H9 (cell line): ENCODE measurements at regions not wholly inside any gene's neighbourhood (a gene's known extent, or its start where the extent isn't known, plus 50 kb on each side); places are given as distances from the start of the nearest gene placed in this dataset.
"Not testable (repeated sequence)": the region's sequence is repeated elsewhere in the genome, so short reads cannot be mapped to it uniquely, and the experiment has no call there.

Source experiments
- DNase-seq: peaks from one replicate; pipeline ENCODE4 v3.0.0-alpha.2; 2017
- H2AFZ ChIP-seq: one replicate; pipeline ENCODE4 v1.6.1; 2013; ENCODE audit warnings: mild to moderate bottlenecking, low read length, control low read depth, moderate library complexity
- H2AK5ac ChIP-seq: 2 replicates; pipeline ENCODE4 v1.6.1; 2013; ENCODE audit warnings: low read length, control low read depth, mixed read lengths; ENCODE audit not compliant: insufficient read length
- H2BK120ac ChIP-seq: one replicate; pipeline ENCODE4 v1.6.1; 2013; ENCODE audit warnings: low read depth, mild to moderate bottlenecking, low read length, control low read depth, inconsistent platforms; ENCODE audit not compliant: poor library complexity, severe bottlenecking
- H2BK12ac ChIP-seq: 2 replicates; pipeline ENCODE4 v1.6.1; 2013; ENCODE audit warnings: low read length, control low read depth, mixed read lengths, low read depth; ENCODE audit not compliant: insufficient read length
- H2BK15ac ChIP-seq: 2 replicates; pipeline ENCODE4 v1.6.1; 2013; ENCODE audit warnings: low read depth, low read length, control low read depth
- H2BK20ac ChIP-seq: one replicate; pipeline ENCODE4 v1.6.1; 2013; ENCODE audit warnings: low read depth, mild to moderate bottlenecking, low read length, control low read depth, inconsistent platforms; ENCODE audit not compliant: poor library complexity, severe bottlenecking
- H2BK5ac ChIP-seq: 2 replicates; pipeline ENCODE4 v1.6.1; 2013; ENCODE audit warnings: low read length, control low read depth, mixed read lengths; ENCODE audit not compliant: insufficient read length
- H3K14ac ChIP-seq: 2 replicates; pipeline ENCODE4 v1.6.1; 2013; ENCODE audit warnings: low read length, control low read depth; ENCODE audit not compliant: insufficient read depth
- H3K18ac ChIP-seq: 2 replicates; pipeline ENCODE4 v1.6.1; 2013; ENCODE audit warnings: low read depth, mild to moderate bottlenecking, mixed read lengths, low read length, control low read depth; ENCODE audit not compliant: insufficient read length
- H3K23ac ChIP-seq: 2 replicates; pipeline ENCODE4 v1.6.1; 2013; ENCODE audit warnings: low read length, control low read depth, mixed read lengths, low read depth; ENCODE audit not compliant: insufficient read length
- H3K23me2 ChIP-seq: 2 replicates; pipeline ENCODE4 v1.6.1; 2013; ENCODE audit warnings: low read depth, mild to moderate bottlenecking, mixed read lengths, low read length, control low read depth; ENCODE audit not compliant: insufficient read length, poor library complexity, severe bottlenecking
- H3K27ac ChIP-seq: 2 replicates; pipeline ENCODE4 v1.5.1; 2013; ENCODE audit warnings: low read length, control low read depth, mixed read lengths, low read depth; ENCODE audit not compliant: insufficient read length
- H3K27me3 ChIP-seq: 2 replicates; pipeline ENCODE4 v1.6.1; 2013; ENCODE audit warnings: low read length, control low read depth, inconsistent platforms; ENCODE audit not compliant: insufficient read depth
- H3K4ac ChIP-seq: 2 replicates; pipeline ENCODE4 v1.6.1; 2013; ENCODE audit warnings: low read depth, mild to moderate bottlenecking, control low read depth, inconsistent platforms, low read length, moderate library complexity
- H3K4me1 ChIP-seq: 2 replicates; pipeline ENCODE4 v1.6.1; 2013; ENCODE audit warnings: low read length, control low read depth, inconsistent platforms; ENCODE audit not compliant: insufficient read depth
- H3K4me2 ChIP-seq: 2 replicates; pipeline ENCODE4 v1.6.1; 2013; ENCODE audit warnings: low read length, control low read depth, mixed read lengths; ENCODE audit not compliant: insufficient read length, insufficient read depth
- H3K56ac ChIP-seq: 2 replicates; pipeline ENCODE4 v1.6.1; 2013; ENCODE audit warnings: low read depth, mild to moderate bottlenecking, mixed read lengths, low read length, control low read depth; ENCODE audit not compliant: insufficient read length
- H3K79me1 ChIP-seq: 2 replicates; pipeline ENCODE4 v1.6.1; 2013; ENCODE audit warnings: low read depth, mild to moderate bottlenecking, moderate library complexity, low read length, control low read depth, inconsistent platforms; ENCODE audit not compliant: insufficient read depth, poor library complexity, severe bottlenecking
- H3K79me2 ChIP-seq: 2 replicates; pipeline ENCODE4 v1.6.1; 2013; ENCODE audit warnings: low read length, control low read depth, inconsistent platforms; ENCODE audit not compliant: insufficient read depth
- H3K9ac ChIP-seq: 2 replicates; pipeline ENCODE4 v1.6.1; 2013; ENCODE audit warnings: low read length, control low read depth, mixed read lengths; ENCODE audit not compliant: insufficient read length; ENCODE audit errors: extremely low read depth
- H3K9me3 ChIP-seq: one replicate; pipeline ENCODE4 v1.6.1; 2013; ENCODE audit warnings: low read depth, low read length, inconsistent platforms; ENCODE audit not compliant: control insufficient read depth
- H3T11ph ChIP-seq: one replicate; pipeline ENCODE4 v1.6.1; 2013; ENCODE audit warnings: mild to moderate bottlenecking, low read length, control low read depth, inconsistent platforms
- H4K20me1 ChIP-seq: one replicate; pipeline ENCODE4 v1.6.1; 2013; ENCODE audit not compliant: control insufficient read depth, insufficient read length, insufficient read depth
- H4K5ac ChIP-seq: 2 replicates; pipeline ENCODE4 v1.6.1; 2013; ENCODE audit warnings: low read depth, mild to moderate bottlenecking, mixed read lengths, low read length, control low read depth; ENCODE audit not compliant: insufficient read length
- H4K8ac ChIP-seq: replicated peaks from 2 replicates; pipeline ENCODE4 v1.6.1; 2013; ENCODE audit warnings: low read length, control low read depth, mixed read lengths, low read depth; ENCODE audit not compliant: insufficient read length
- H4K91ac ChIP-seq: 2 replicates; pipeline ENCODE4 v1.6.1; 2013; ENCODE audit warnings: low read depth, mild to moderate bottlenecking, moderate library complexity, mixed read lengths, low read length, control low read depth; ENCODE audit not compliant: insufficient read length
- H3K27ac Mint-ChIP-seq, 3 experiments: 2 replicates in 2 of 3; 3 replicates in 1 of 3; pipeline ENCODE4 v1.8.0; 2020 to 2021; ENCODE audit warnings: mixed read lengths in 3 of 3, mild to moderate bottlenecking in 1 of 3, moderate library complexity in 1 of 3
- H3K27me3 Mint-ChIP-seq: 2 replicates; pipeline ENCODE4 v1.8.0; 2021; ENCODE audit warnings: low read depth, mild to moderate bottlenecking, moderate library complexity, mixed read lengths
- H3K36me3 Mint-ChIP-seq, 3 experiments: 2 replicates in 2 of 3; 3 replicates in 1 of 3; pipeline ENCODE4 v1.8.0; 2020 to 2021; ENCODE audit warnings: low read depth in 3 of 3, mixed read lengths in 3 of 3; ENCODE audit not compliant: insufficient read depth in 1 of 3
- H3K4me1 Mint-ChIP-seq, 2 experiments: 2 replicates each; pipeline ENCODE4 v1.8.0; 2020; ENCODE audit warnings: mixed read lengths in 2 of 2
- H3K4me3 Mint-ChIP-seq, 2 experiments: 2 replicates in 1 of 2; 3 replicates in 1 of 2; pipeline ENCODE4 v1.8.0; 2020 to 2021; ENCODE audit warnings: mild to moderate bottlenecking in 2 of 2, mixed read lengths in 2 of 2, moderate library complexity in 1 of 2
- H3K9me3 Mint-ChIP-seq, 2 experiments: 2 replicates in 1 of 2; 3 replicates in 1 of 2; pipeline ENCODE4 v1.8.0; 2020; ENCODE audit warnings: mild to moderate bottlenecking in 2 of 2, mixed read lengths in 2 of 2, moderate library complexity in 1 of 2
- WGBS: extraction: QIAGEN DNeasy Blood & Tissue Kit; methylation state at CpG from one replicate; pipeline ENCODE4 v1.1.7; 2013; ENCODE audit warnings: missing lambda C conversion rate, low lambda C conversion rate, mixed read lengths; ENCODE audit not compliant: insufficient read length; ENCODE audit errors: extremely low coverage; 5-methylcytosine and 5-hydroxymethylcytosine counted together

DNA sequence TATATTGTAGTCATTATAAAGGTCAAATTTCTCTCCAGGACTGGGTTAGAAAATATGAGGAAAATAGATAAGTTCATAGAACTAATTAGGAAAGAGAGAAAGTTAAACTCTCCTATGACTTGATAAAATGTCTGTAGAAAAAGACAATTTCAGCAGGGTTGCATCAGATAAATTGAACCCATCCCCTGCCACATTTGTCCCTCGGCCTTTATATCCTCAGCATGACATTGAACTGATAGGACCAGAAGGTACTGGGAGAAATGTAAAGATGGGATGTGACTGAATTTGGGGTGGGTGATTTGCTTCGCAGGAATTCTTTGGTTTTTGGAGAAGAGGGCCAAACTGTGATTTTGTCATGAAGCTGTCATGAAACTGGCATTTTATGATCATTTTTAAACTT lies 68.1 kb upstream of the KIF2A start:
- not testable (repeated sequence) for H3K4me3 Mint-ChIP-seq, H3K27ac ChIP-seq, H3K9me3 ChIP-seq, H3K23me2 ChIP-seq, H3K27me3 ChIP-seq, H3K56ac ChIP-seq, H3K9ac ChIP-seq, H2BK15ac ChIP-seq, H2BK120ac ChIP-seq, H3K18ac ChIP-seq, H3K36me3 Mint-ChIP-seq, H3K27me3 Mint-ChIP-seq, H3K79me2 ChIP-seq, H2BK12ac ChIP-seq, H3K9me3 Mint-ChIP-seq, H3K4ac ChIP-seq, H3K4me1 ChIP-seq, H2BK5ac ChIP-seq, H4K91ac ChIP-seq, H3K27ac Mint-ChIP-seq, H2AFZ ChIP-seq, H2AK5ac ChIP-seq, H3T11ph ChIP-seq, H3K79me1 ChIP-seq, DNase-seq, H3K4me2 ChIP-seq, H3K23ac ChIP-seq, H3K4me1 Mint-ChIP-seq, H4K5ac ChIP-seq, H4K8ac ChIP-seq, H2BK20ac ChIP-seq, H3K14ac ChIP-seq, H4K20me1 ChIP-seq
- WGBS = no CpG with 5 or more reads among the region's 2 CpGs

- not testable (repeated sequence) for H2AFZ ChIP-seq, H3K4me3 Mint-ChIP-seq, H3K27ac Mint-ChIP-seq, H3K4me1 ChIP-seq, H4K8ac ChIP-seq, H4K91ac ChIP-seq, H3T11ph ChIP-seq, DNase-seq, H3K9me3 ChIP-seq, H3K18ac ChIP-seq, H3K56ac ChIP-seq, H2BK5ac ChIP-seq, H3K9me3 Mint-ChIP-seq, H3K27me3 ChIP-seq, H3K23ac ChIP-seq, H3K23me2 ChIP-seq, H3K4me1 Mint-ChIP-seq, H3K27ac ChIP-seq, H3K27me3 Mint-ChIP-seq, H2AK5ac ChIP-seq, H2BK20ac ChIP-seq, H3K79me2 ChIP-seq, H3K14ac ChIP-seq, H4K20me1 ChIP-seq, H3K4me2 ChIP-seq, H2BK15ac ChIP-seq, H3K9ac ChIP-seq, H2BK12ac ChIP-seq, H3K79me1 ChIP-seq, H2BK120ac ChIP-seq, H3K4ac ChIP-seq, H4K5ac ChIP-seq, H3K36me3 Mint-ChIP-seq
- WGBS = no CpG with 5 or more reads among the region's 3 CpGs
These were observed 67.4 kb upstream of the KIF2A start for GRCh38 chr5:62238584-62238983.

GRCh38 chr5:62240494-62240893 lies 65.5 kb upstream of the KIF2A start:
- H2AFZ ChIP-seq, H3K4me1 ChIP-seq, H3K4me1 Mint-ChIP-seq, H3K27ac ChIP-seq, H2AK5ac ChIP-seq, H3K9me3 ChIP-seq, H3K9ac ChIP-seq, H3T11ph ChIP-seq, H3K27ac Mint-ChIP-seq, H3K4ac ChIP-seq, H2BK5ac ChIP-seq, H3K9me3 Mint-ChIP-seq, H3K23me2 ChIP-seq, H4K91ac ChIP-seq, H3K4me2 ChIP-seq, H3K27me3 ChIP-seq, H3K79me2 ChIP-seq, H2BK20ac ChIP-seq, DNase-seq, H3K56ac ChIP-seq, H3K4me3 Mint-ChIP-seq, H2BK120ac ChIP-seq, H2BK15ac ChIP-seq, H4K20me1 ChIP-seq, H3K23ac ChIP-seq, H3K18ac ChIP-seq, H4K5ac ChIP-seq, H3K79me1 ChIP-seq, H2BK12ac ChIP-seq, H4K8ac ChIP-seq, H3K14ac ChIP-seq, H3K27me3 Mint-ChIP-seq, H3K36me3 Mint-ChIP-seq: not testable (repeated sequence)
- no CpG with 5 or more reads among the region's 3 CpGs for WGBS
